Neural cell (in vitro differentiated cells): ENCODE measurements at regions not wholly inside any gene's neighbourhood (a gene's known extent, or its start where the extent isn't known, plus 50 kb on each side); places are given as distances from the start of the nearest gene placed in this dataset.

Experiments
- H2AFZ ChIP-seq: fragments of 200-600, 300-800 bp; sonication (generic), shearing (Covaris generic); 2 replicates; pipeline ENCODE4 v1.6.0; 2014; ENCODE audit warnings: low read depth, mild to moderate bottlenecking, antibody characterized with exemption, low read length, moderate library complexity
- H3F3A ChIP-seq: fragments of 200-600 bp; shearing (Covaris generic); 2 replicates; pipeline ENCODE4 v1.6.1; 2016; ENCODE audit warnings: mild to moderate bottlenecking, moderate library complexity, mixed read lengths, antibody characterized with exemption, low read length; ENCODE audit not compliant: insufficient read depth, poor library complexity, severe bottlenecking
- H3K27ac ChIP-seq: fragments of 200-600, 300-800 bp; sonication (generic), shearing (Covaris generic); 2 replicates; pipeline ENCODE4 v1.5.1; 2014; ENCODE audit warnings: mild to moderate bottlenecking, low read length, moderate library complexity
- H3K27me3 ChIP-seq: fragments of 300-800, 200-600 bp; sonication (generic), shearing (Covaris generic); 2 replicates; pipeline ENCODE4 v1.6.0; 2014; ENCODE audit warnings: mild to moderate bottlenecking, low read depth, low read length, moderate library complexity; ENCODE audit not compliant: insufficient read depth
- H3K36me3 ChIP-seq: fragments of 300-800, 200-600 bp; sonication (generic), shearing (Covaris generic); 2 replicates; pipeline ENCODE4 v1.5.1; 2014; ENCODE audit warnings: mild to moderate bottlenecking, antibody characterized with exemption, low read length, moderate library complexity; ENCODE audit not compliant: insufficient read depth
- H3K4me2 ChIP-seq: fragments of 300-800, 200-600 bp; sonication (generic), shearing (Covaris generic); 2 replicates; pipeline ENCODE4 v1.6.0; 2014; ENCODE audit warnings: mild to moderate bottlenecking, low read length
- H3K4me3 ChIP-seq: fragments of 300-800, 200-600 bp; sonication (generic), shearing (Covaris generic); 2 replicates; pipeline ENCODE4 v1.5.1; 2014; ENCODE audit warnings: mild to moderate bottlenecking, low read length, moderate library complexity
- H3K79me2 ChIP-seq: fragments of 200-600 bp; shearing (Covaris generic); replicated peaks from 2 replicates; pipeline ENCODE4 v1.6.0; 2014; ENCODE audit warnings: mild to moderate bottlenecking, low read length, moderate library complexity; ENCODE audit not compliant: insufficient read depth
- H3K9ac ChIP-seq: fragments of 300-800, 200-600 bp; sonication (generic), shearing (Covaris generic); 2 replicates; pipeline ENCODE4 v1.6.1; 2016; ENCODE audit warnings: mild to moderate bottlenecking, low read length, mixed read lengths
- H3K9me2 ChIP-seq: fragments of 200-600 bp; shearing (Covaris generic); 2 replicates; pipeline ENCODE4 v1.6.1; 2016; ENCODE audit warnings: mild to moderate bottlenecking, low read length, mixed read lengths; ENCODE audit not compliant: insufficient read depth
- H3K9me3 ChIP-seq: fragments of 200-600, 300-800 bp; sonication (generic), shearing (Covaris generic); 2 replicates; pipeline ENCODE4 v1.6.1; 2016; ENCODE audit warnings: mild to moderate bottlenecking, mixed run types, low read length, moderate library complexity, mixed read lengths
- H4K20me1 ChIP-seq: fragments of 200-600 bp; shearing (Covaris generic); 2 replicates; pipeline ENCODE4 v1.6.1; 2016; ENCODE audit warnings: mild to moderate bottlenecking, mixed run types; ENCODE audit not compliant: insufficient read depth
- EP300 ChIP-seq: fragments of 450-650 bp; conservative IDR thresholded peaks from 2 replicates; pipeline ENCODE4 v1.6.1; 2014; ENCODE audit warnings: antibody characterized with exemption, mild to moderate bottlenecking, moderate library complexity; ENCODE audit not compliant: poor library complexity, severe bottlenecking
- EZH2 ChIP-seq: fragments of 200-600, 300-800 bp; shearing (Covaris generic), sonication (generic); IDR thresholded peaks from 2 replicates; pipeline ENCODE4 v1.6.1; 2014; ENCODE audit warnings: antibody characterized with exemption, low read length, borderline replicate concordance, mild to moderate bottlenecking; ENCODE audit not compliant: insufficient read depth, poor library complexity, severe bottlenecking
- MXI1 ChIP-seq: fragments of 450-650 bp; conservative IDR thresholded peaks from 2 replicates; pipeline ENCODE4 v1.6.1; 2014; ENCODE audit warnings: antibody characterized with exemption, mild to moderate bottlenecking; ENCODE audit not compliant: poor library complexity, severe bottlenecking
- POLR2AphosphoS5 ChIP-seq: IDR thresholded peaks from 2 replicates; pipeline ENCODE4 v1.6.1; 2012
- RAD21 ChIP-seq: fragments of 450-650 bp; conservative IDR thresholded peaks from 2 replicates; pipeline ENCODE4 v1.6.1; 2014; ENCODE audit warnings: antibody characterized with exemption, mild to moderate bottlenecking, moderate library complexity
- SMC3 ChIP-seq: fragments of 450-650 bp; conservative IDR thresholded peaks from 2 replicates; pipeline ENCODE4 v1.6.1; 2014; ENCODE audit warnings: antibody characterized with exemption, mild to moderate bottlenecking, moderate library complexity; ENCODE audit not compliant: poor library complexity
- TAF1 ChIP-seq: IDR thresholded peaks from 2 replicates; pipeline ENCODE4 v1.6.1; 2012; ENCODE audit warnings: low read depth
- TF ChIP-seq, protein P1 (sequence below): fragments of 450-650 bp; IDR thresholded peaks from 2 replicates; pipeline ENCODE4 v1.5.1; 2014; ENCODE audit warnings: antibody characterized with exemption, mild to moderate bottlenecking, moderate library complexity; ENCODE audit not compliant: poor library complexity, severe bottlenecking
- TF ChIP-seq, protein P2 (sequence below): IDR thresholded peaks from 2 replicates; pipeline ENCODE4 v1.6.1; 2012; ENCODE audit warnings: borderline replicate concordance

DNA sequence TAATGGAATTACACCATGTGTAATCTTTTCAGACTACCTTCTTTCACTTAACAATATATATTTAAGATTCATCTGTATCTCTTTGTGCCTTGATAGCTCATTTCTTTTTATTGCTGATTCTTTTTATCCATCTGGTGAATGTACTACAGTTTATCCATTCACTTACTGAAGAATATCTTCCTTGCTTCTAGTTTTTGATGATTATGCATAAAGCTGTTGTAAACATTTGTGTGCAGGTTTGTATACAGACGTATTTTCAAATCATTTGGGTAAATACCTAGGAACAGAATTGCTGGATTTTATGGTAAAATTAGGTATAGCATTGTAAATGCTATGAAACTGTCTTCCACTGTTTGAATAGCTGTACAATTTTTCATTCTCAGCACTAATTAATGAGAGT is 592.6 kb upstream of the HS6ST1 start:
- no peak overlapping the region for H3K27ac ChIP-seq
- no peaks in the 10 kb centered on the region for H3K36me3 ChIP-seq
- no peaks in the 10 kb centered on the region for H4K20me1 ChIP-seq
- H3K9me2 ChIP-seq = no peaks in the 10 kb centered on the region
- no peak overlapping the region for H2AFZ ChIP-seq
- H3F3A ChIP-seq = no peaks in the 10 kb centered on the region
- no peak for TF ChIP-seq TAF1
- TF ChIP-seq POLR2AphosphoS5 = no peak
- TF ChIP-seq MXI1 = no peak
- TF ChIP-seq EP300 = no peak
- TF ChIP-seq RAD21 = no peak
- no peak for TF ChIP-seq SMC3
- H3K9ac ChIP-seq = no peak overlapping the region
- no peaks in the 10 kb centered on the region for H3K9me3 ChIP-seq
- H3K4me3 ChIP-seq = no peak overlapping the region
- no peak overlapping the region for H3K4me2 ChIP-seq
- H3K79me2 ChIP-seq = no peaks in the 10 kb centered on the region
- no peaks in the 10 kb centered on the region for H3K27me3 ChIP-seq

DNA sequence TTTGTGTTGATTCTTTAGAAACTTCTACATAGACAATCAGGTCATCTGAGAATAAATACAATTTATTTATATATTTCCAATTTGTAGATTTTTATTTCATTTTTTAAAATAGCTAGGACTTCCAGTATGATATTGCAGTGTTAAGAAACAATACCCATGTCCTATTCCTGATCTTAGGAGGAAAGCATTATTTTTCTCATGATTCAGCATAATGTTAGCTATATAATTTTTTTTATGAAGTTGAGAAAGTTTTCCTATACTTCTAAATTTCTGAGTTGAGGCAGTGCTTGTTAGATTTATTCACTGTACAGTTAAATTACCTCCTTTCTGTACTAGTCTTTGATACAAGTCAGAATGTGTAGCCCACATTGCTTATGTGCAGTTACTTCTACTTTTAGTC is 595.7 kb upstream of the HS6ST1 start:
- no peak overlapping the region for H3K9ac ChIP-seq
- no peak overlapping the region for H3K27ac ChIP-seq
- no peaks in the 10 kb centered on the region for H3K9me3 ChIP-seq
- H3F3A ChIP-seq = no peaks in the 10 kb centered on the region
- H3K4me3 ChIP-seq = no peak overlapping the region
- no peak overlapping the region for H2AFZ ChIP-seq
- H3K9me2 ChIP-seq = no peaks in the 10 kb centered on the region
- no peaks in the 10 kb centered on the region for H4K20me1 ChIP-seq
- TF ChIP-seq POLR2AphosphoS5 = no peak
- no peak for TF ChIP-seq RAD21
- TF ChIP-seq, protein P1, sequence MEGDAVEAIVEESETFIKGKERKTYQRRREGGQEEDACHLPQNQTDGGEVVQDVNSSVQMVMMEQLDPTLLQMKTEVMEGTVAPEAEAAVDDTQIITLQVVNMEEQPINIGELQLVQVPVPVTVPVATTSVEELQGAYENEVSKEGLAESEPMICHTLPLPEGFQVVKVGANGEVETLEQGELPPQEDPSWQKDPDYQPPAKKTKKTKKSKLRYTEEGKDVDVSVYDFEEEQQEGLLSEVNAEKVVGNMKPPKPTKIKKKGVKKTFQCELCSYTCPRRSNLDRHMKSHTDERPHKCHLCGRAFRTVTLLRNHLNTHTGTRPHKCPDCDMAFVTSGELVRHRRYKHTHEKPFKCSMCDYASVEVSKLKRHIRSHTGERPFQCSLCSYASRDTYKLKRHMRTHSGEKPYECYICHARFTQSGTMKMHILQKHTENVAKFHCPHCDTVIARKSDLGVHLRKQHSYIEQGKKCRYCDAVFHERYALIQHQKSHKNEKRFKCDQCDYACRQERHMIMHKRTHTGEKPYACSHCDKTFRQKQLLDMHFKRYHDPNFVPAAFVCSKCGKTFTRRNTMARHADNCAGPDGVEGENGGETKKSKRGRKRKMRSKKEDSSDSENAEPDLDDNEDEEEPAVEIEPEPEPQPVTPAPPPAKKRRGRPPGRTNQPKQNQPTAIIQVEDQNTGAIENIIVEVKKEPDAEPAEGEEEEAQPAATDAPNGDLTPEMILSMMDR = no peak
- TF ChIP-seq TAF1 = no peak
- TF ChIP-seq, protein P2, sequence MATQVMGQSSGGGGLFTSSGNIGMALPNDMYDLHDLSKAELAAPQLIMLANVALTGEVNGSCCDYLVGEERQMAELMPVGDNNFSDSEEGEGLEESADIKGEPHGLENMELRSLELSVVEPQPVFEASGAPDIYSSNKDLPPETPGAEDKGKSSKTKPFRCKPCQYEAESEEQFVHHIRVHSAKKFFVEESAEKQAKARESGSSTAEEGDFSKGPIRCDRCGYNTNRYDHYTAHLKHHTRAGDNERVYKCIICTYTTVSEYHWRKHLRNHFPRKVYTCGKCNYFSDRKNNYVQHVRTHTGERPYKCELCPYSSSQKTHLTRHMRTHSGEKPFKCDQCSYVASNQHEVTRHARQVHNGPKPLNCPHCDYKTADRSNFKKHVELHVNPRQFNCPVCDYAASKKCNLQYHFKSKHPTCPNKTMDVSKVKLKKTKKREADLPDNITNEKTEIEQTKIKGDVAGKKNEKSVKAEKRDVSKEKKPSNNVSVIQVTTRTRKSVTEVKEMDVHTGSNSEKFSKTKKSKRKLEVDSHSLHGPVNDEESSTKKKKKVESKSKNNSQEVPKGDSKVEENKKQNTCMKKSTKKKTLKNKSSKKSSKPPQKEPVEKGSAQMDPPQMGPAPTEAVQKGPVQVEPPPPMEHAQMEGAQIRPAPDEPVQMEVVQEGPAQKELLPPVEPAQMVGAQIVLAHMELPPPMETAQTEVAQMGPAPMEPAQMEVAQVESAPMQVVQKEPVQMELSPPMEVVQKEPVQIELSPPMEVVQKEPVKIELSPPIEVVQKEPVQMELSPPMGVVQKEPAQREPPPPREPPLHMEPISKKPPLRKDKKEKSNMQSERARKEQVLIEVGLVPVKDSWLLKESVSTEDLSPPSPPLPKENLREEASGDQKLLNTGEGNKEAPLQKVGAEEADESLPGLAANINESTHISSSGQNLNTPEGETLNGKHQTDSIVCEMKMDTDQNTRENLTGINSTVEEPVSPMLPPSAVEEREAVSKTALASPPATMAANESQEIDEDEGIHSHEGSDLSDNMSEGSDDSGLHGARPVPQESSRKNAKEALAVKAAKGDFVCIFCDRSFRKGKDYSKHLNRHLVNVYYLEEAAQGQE = no peak
- no peak for TF ChIP-seq EP300
- no peak for TF ChIP-seq MXI1
- no peak for TF ChIP-seq EZH2
- no peak for TF ChIP-seq SMC3
- H3K36me3 ChIP-seq = no peaks in the 10 kb centered on the region
- H3K27me3 ChIP-seq = no peaks in the 10 kb centered on the region
- no peak overlapping the region for H3K4me2 ChIP-seq
- H3K79me2 ChIP-seq = no peaks in the 10 kb centered on the region

DNA sequence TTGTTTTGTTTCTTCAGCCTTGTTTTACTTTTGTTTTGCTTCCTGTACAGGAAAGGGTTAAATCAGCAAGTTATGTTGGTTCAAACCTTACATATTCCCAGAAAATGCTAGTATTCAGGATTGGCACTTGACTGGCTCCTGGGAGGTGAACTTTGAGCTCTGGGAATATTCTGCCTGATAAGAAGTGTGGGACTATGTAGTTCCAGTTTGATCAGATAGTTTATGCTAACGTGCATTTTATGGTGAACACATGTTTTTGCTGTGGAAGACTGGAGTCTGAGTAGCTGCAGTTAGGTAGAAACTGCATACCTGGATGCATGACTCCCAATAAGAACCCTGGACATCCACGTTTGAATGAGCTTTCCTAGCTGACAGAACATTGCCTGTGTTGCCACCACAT is 603.1 kb upstream of the HS6ST1 start:
- Histone ChIP-seq H4K20me1 (no peaks in the 10 kb centered on the region), H3K79me2 (no peaks in the 10 kb centered on the region), H3K4me2 (no peak overlapping the region), H3K27ac (no peak overlapping the region), H3K4me3 (no peak overlapping the region), H3K9me3 (no peaks in the 10 kb centered on the region), H3K36me3 (no peaks in the 10 kb centered on the region), H3K9ac (no peak overlapping the region), H3K9me2 (no peaks in the 10 kb centered on the region), H3F3A (no peaks in the 10 kb centered on the region), H3K27me3 (no peaks in the 10 kb centered on the region), H2AFZ (no peak overlapping the region)
- TF ChIP-seq TAF1 (no peak), EZH2 (no peak), RAD21 (no peak)
- TF ChIP-seq, protein P2 = no peak
